GM12874 (cell line): ENCODE measurements at regions not wholly inside any gene's neighbourhood (a gene's known extent, or its start where the extent isn't known, plus 50 kb on each side); places are given as distances from the start of the nearest gene placed in this dataset.

ENCODE experiments used
- TF ChIP-seq, protein P1 (sequence below): IDR thresholded peaks from 2 replicates; pipeline ENCODE4 v1.5.1; 2011; ENCODE audit warnings: low read depth, mild to moderate bottlenecking, control low read depth, low read length, moderate library complexity; ENCODE audit not compliant: insufficient read depth

DNA sequence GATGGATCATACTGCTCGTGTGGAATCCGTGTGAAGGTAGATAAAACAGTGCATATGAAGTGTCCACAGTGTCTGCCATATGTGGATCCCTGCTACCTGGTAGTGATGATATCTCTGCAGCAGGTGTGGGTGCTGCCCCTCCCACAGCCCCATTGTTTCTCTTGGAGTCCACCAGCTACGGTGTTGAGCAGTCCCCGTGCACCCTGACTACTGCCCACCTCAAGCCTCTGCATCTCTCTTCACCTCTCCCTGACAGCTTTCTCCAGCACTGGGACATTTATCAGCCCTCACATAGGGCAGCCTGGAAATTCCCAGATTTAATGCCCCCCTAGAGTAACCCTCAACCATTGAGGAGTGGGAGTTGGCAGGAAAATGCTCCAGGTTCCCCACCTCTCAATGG is 244.7 kb downstream of the IRF8 start:
- TF ChIP-seq, protein P1, sequence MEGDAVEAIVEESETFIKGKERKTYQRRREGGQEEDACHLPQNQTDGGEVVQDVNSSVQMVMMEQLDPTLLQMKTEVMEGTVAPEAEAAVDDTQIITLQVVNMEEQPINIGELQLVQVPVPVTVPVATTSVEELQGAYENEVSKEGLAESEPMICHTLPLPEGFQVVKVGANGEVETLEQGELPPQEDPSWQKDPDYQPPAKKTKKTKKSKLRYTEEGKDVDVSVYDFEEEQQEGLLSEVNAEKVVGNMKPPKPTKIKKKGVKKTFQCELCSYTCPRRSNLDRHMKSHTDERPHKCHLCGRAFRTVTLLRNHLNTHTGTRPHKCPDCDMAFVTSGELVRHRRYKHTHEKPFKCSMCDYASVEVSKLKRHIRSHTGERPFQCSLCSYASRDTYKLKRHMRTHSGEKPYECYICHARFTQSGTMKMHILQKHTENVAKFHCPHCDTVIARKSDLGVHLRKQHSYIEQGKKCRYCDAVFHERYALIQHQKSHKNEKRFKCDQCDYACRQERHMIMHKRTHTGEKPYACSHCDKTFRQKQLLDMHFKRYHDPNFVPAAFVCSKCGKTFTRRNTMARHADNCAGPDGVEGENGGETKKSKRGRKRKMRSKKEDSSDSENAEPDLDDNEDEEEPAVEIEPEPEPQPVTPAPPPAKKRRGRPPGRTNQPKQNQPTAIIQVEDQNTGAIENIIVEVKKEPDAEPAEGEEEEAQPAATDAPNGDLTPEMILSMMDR, result no peak

GRCh38 chr16:86145669-86146068 is 246.7 kb downstream of the IRF8 start:
- TF ChIP-seq, protein P1, result no peak

- TF ChIP-seq, protein P1, result no peak
These were observed 251.8 kb downstream of the IRF8 start for GRCh38 chr16:86150641-86151238.

DNA sequence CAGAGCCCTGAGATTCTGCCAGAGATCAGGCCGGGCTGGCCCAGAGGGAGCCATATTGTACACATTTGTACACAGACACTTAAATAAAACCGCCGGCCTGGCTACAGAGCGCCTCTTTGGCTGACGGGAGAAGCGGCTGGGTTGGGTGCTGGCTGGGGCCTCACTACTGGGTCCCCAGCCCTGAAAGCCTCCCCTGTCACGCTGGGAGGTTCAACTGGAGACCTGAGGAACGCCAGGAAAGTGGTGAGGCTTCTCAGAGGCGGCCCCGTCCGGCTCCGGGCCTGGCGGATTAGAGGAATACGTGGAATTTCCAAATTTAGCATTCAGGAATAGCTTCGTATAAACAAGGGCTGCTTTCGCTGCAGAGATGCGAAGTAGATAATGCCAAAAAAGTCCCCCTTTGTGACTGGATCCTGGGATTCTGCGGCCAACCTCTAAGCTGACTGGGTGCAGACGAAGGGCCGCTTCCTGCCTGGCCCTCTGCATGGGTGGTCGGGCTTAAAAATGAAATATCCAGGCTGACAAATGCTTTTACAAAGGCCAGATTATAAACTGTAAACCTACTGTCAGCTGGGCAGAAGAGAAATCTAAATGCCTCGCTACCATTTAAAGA is 252.4 kb downstream of the IRF8 start:
- TF ChIP-seq, protein P1, result no peak

GRCh38 chr16:86156155-86156554 is 257.2 kb downstream of the IRF8 start:
- TF ChIP-seq, protein P1, result no peak

GRCh38 chr16:86157616-86158247 is 258.8 kb downstream of the IRF8 start:
- TF ChIP-seq, protein P1, result no peak

DNA sequence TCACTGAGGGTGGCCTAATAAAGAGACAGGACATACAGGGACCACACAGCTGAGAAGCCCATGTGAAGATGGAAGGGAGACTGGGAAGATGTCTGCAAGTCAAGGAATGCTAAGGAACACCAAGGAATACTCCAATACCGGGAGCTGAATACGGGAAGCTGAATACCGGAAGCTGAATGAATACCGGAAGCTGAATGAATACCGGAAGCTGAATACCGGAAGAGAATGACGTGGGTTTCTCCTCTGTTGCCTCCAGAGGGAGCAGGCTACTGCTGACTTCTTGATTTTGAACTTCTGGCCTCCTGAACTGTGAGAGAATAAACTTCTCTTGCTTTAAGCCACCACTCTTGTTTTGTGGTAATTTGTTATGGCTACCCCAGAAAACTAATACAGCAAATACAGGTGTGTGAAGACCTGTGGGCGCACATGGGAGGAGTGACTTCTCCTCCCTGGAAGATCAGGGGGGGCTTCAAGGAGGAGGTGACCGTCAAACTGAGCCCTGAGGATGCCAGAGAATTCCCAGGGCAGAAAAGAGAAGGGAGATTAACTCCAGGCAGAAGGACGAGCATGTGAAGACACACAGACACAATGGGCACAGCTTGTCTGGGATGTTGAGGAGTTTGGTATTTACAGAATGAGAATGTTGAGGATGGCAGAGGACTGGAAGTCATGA is 259.9 kb downstream of the IRF8 start:
- TF ChIP-seq, protein P1, result no peak
